Loucy (cell line): ENCODE measurements at regions not wholly inside any gene's neighbourhood (a gene's known extent, or its start where the extent isn't known, plus 50 kb on each side); places are given as distances from the start of the nearest gene placed in this dataset.

Experiments used
- CTCF ChIP-seq: fragments of 200-600 bp; sonication (generic); conservative IDR thresholded peaks from 2 replicates; pipeline ENCODE4 v1.5.1; 2014; ENCODE audit warnings: mild to moderate bottlenecking, antibody characterized with exemption, low read length
- EZH2phosphoT487 ChIP-seq: fragments of 200-600 bp; IDR thresholded peaks from 2 replicates; pipeline ENCODE4 v1.6.1; 2018; ENCODE audit warnings: antibody characterized with exemption, mild to moderate bottlenecking, moderate library complexity, borderline replicate concordance

- TF ChIP-seq CTCF, result no peak
- TF ChIP-seq EZH2phosphoT487, result no peak
These were observed 446.3 kb upstream of the RGS18 start for GRCh38 chr1:191711961-191712360.
